ENCODE measurements at regions not wholly inside any gene's neighbourhood (a gene's known extent, or its start where the extent isn't known, plus 50 kb on each side); places are given as distances from the start of the nearest gene placed in this dataset.
"Not testable (repeated sequence)": the region's sequence is repeated elsewhere in the genome, so short reads cannot be mapped to it uniquely, and the experiment has no call there.

DNA sequence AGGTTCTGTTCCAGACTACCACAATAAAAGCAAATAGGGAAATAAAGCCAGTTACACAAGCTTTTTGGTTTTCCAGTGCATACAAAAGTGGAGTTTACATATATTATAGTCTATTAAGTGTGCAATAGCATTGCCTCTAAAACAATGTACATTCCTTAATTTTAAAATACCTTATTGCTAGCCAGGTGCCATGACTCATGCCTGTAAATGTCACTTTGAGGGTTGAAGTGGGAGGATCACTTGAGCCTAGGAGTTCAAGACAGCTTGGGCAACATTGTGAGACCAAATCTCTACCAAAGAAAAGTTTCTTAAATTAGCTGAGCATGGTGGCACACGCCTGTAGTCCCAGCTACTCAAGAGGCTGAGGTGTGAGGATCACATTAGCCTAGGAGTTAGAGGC, 52.9 kb upstream of the IMP4 start:
- Mint-ChIP-seq H3K9me3 (no peaks in the 10 kb centered on the region), H3K27ac (ENCODE audit: low read depth) (no peak overlapping the region), H3K4me1 (no peaks in the 10 kb centered on the region), H3K36me3 (ENCODE audit: insufficient read depth) (no peaks in the 10 kb centered on the region), H3K4me3 (no peak overlapping the region), H3K27me3 (peaks cover 39% of the 10 kb centered on the region)
- DNase-seq (ENCODE audit: low spot score in 2 of 2) (no peak), ATAC-seq (replicated peaks; ENCODE audit: extremely low read depth, poor library complexity, severe bottlenecking) (no peak)

GRCh38 chr2:130288467-130289403, 54.0 kb upstream of the IMP4 start:
- DNase-seq (ENCODE audit: low spot score in 2 of 2) (no peak), ATAC-seq (replicated peaks; ENCODE audit: extremely low read depth, poor library complexity, severe bottlenecking) (no peak)
- peaks cover 29% of the 10 kb centered on the region for H3K27me3 Mint-ChIP-seq
- H3K9me3 Mint-ChIP-seq = no peaks in the 10 kb centered on the region
- H3K4me3 Mint-ChIP-seq = no peak overlapping the region
- H3K36me3 Mint-ChIP-seq (ENCODE audit: insufficient read depth) = no peaks in the 10 kb centered on the region
- H3K4me1 Mint-ChIP-seq = no peaks in the 10 kb centered on the region
- H3K27ac Mint-ChIP-seq (ENCODE audit: low read depth) = no peak overlapping the region

DNA sequence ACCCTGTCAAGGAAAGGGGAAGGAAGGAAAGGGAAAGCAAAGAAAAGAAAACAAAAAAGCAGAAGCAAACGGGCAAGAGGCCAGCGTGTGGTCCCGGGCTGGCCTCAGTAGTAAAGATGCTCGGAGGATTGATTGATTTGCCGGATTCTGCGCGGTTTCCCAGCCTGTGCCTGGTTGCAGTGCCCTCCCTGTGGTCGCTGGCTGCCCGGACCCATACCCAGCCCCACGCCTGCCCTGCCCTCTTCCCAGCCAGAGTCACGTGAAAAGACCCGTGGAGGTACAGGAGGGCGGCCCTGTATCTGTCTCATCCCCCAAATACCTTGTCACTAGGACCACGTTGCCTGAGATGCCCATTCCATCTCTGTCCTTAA, 55.1 kb upstream of the IMP4 start:
- no peak for ATAC-seq (replicated peaks; ENCODE audit: extremely low read depth, poor library complexity, severe bottlenecking)
- DNase-seq (ENCODE audit: low spot score in 2 of 2) = no peak
- Mint-ChIP-seq H3K9me3 (no peaks in the 10 kb centered on the region), H3K4me1 (no peaks in the 10 kb centered on the region), H3K27me3 (peaks cover 19% of the 10 kb centered on the region), H3K36me3 (ENCODE audit: insufficient read depth) (no peaks in the 10 kb centered on the region), H3K4me3 (no peak overlapping the region), H3K27ac (ENCODE audit: low read depth) (no peak overlapping the region)

DNA sequence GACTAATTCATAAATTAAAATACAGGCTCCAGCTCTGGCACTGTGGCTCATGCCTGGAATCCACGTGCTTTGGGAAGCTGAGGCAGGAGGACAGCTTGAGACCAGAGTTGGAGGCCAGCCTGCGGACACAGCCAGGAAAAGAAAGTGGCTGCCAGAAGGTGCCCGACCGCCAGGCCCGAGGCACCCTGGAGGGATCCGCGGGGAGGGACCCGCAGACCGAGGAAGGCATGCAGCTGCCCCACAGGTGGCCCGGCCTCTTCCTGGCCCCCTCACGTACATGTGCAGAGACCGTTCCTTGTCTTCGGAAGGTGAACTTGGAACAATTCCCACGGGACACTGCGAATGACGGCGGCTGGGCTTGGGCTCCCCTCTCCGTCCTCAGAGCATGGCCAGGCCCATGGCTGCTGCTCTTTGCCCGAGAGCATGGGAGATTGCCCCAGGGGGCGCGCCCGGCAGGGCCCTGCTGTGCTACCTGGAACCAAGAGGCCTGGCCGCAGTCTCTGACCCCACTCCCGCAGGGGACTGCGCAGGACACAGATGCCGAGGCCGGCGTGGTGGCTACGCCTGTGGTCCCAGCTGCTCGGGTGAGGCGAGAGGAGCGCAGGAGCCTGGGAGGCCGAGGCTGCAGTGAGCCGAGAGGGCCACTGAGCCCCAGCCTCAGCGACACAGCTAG, 55.6 kb upstream of the IMP4 start:
- H3K27ac Mint-ChIP-seq (ENCODE audit: low read depth) = no peak overlapping the region
- H3K4me3 Mint-ChIP-seq = no peak overlapping the region
- no peaks in the 10 kb centered on the region for H3K4me1 Mint-ChIP-seq
- H3K27me3 Mint-ChIP-seq = peaks cover 14% of the 10 kb centered on the region
- no peaks in the 10 kb centered on the region for H3K9me3 Mint-ChIP-seq
- DNase-seq (ENCODE audit: low spot score in 2 of 2) (no peak), ATAC-seq (replicated peaks; ENCODE audit: extremely low read depth, poor library complexity, severe bottlenecking) (no peak)
- H3K36me3 Mint-ChIP-seq (ENCODE audit: insufficient read depth) = no peaks in the 10 kb centered on the region

GRCh38 chr2:130283341-130283869, 59.3 kb upstream of the IMP4 start:
- DNase-seq (ENCODE audit: low spot score in 2 of 2); H3K36me3 Mint-ChIP-seq (ENCODE audit: insufficient read depth); ATAC-seq (replicated peaks; ENCODE audit: extremely low read depth, poor library complexity, severe bottlenecking); H3K9me3 Mint-ChIP-seq; H3K27ac Mint-ChIP-seq (ENCODE audit: low read depth); H3K4me3 Mint-ChIP-seq; H3K4me1 Mint-ChIP-seq: not testable (repeated sequence)
- peaks cover 12% of the 10 kb centered on the region for H3K27me3 Mint-ChIP-seq

DNA sequence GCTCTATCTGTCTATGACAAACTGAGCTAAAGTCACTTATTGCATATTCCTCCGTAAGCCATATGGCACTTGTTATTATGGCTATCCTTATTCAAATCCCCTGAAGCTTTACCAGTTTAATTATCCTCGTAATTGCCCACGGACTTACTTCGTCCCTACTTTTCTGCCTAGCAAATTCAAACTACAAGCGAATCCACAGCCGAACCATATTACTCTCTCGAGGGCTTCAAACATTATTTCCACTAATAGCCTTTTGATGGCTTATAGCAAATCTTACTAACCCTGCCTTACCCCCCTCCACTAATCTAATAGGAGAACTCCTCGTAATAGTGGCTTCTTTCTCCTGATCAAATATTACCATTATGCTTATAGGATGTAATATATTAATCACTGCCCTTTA, 63.1 kb upstream of the IMP4 start:
- not testable (repeated sequence) for H3K4me1 Mint-ChIP-seq; H3K4me3 Mint-ChIP-seq; H3K27ac Mint-ChIP-seq (ENCODE audit: low read depth); H3K36me3 Mint-ChIP-seq (ENCODE audit: insufficient read depth); DNase-seq (ENCODE audit: low spot score in 2 of 2); H3K27me3 Mint-ChIP-seq; H3K9me3 Mint-ChIP-seq; ATAC-seq (replicated peaks; ENCODE audit: extremely low read depth, poor library complexity, severe bottlenecking)

DNA sequence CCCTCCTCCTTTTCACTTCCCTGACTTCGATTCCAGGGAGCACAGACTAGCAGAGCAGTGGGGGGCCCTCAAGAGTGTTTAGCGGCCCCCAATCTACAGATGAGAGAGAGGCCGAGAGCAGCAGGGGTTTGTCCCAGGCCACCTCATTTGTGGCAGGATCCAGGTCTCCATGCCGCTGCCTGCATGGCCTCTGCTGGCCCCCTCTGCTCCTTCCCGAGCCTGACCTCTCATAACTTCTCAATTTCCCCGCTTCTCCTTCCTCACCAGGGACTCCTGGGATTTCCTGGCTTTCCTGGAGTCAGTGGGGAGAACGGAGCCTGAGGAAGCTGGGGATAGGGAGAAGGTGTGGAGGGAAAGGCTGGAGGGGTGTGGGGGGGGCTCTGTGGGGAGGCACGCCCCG, 70.1 kb upstream of the TUBA3E start:
- ATAC-seq (replicated peaks; ENCODE audit: extremely low read depth, poor library complexity, severe bottlenecking); H3K36me3 Mint-ChIP-seq (ENCODE audit: insufficient read depth); DNase-seq (ENCODE audit: low spot score in 2 of 2); H3K4me1 Mint-ChIP-seq; H3K9me3 Mint-ChIP-seq; H3K27ac Mint-ChIP-seq (ENCODE audit: low read depth); H3K4me3 Mint-ChIP-seq: not testable (repeated sequence)
- H3K27me3 Mint-ChIP-seq = peaks cover 19% of the 10 kb centered on the region

GRCh38 chr2:130267572-130267971, 69.3 kb upstream of the TUBA3E start:
- ATAC-seq (replicated peaks; ENCODE audit: extremely low read depth, poor library complexity, severe bottlenecking); H3K36me3 Mint-ChIP-seq (ENCODE audit: insufficient read depth); H3K4me1 Mint-ChIP-seq; H3K4me3 Mint-ChIP-seq; H3K9me3 Mint-ChIP-seq; DNase-seq (ENCODE audit: low spot score in 2 of 2): not testable (repeated sequence)
- Mint-ChIP-seq H3K27me3 (peaks cover 27% of the 10 kb centered on the region), H3K27ac (ENCODE audit: low read depth) (peak overlapping the region; percentile 44)

GRCh38 chr2:130266836-130267235, 68.6 kb upstream of the TUBA3E start:
- not testable (repeated sequence) for H3K36me3 Mint-ChIP-seq (ENCODE audit: insufficient read depth); ATAC-seq (replicated peaks; ENCODE audit: extremely low read depth, poor library complexity, severe bottlenecking); DNase-seq (ENCODE audit: low spot score in 2 of 2); H3K4me1 Mint-ChIP-seq; H3K27ac Mint-ChIP-seq (ENCODE audit: low read depth); H3K4me3 Mint-ChIP-seq; H3K9me3 Mint-ChIP-seq
- peaks cover 34% of the 10 kb centered on the region for H3K27me3 Mint-ChIP-seq

GRCh38 chr2:130265570-130266247, 67.5 kb upstream of the TUBA3E start:
- H3K9me3 Mint-ChIP-seq; H3K27ac Mint-ChIP-seq (ENCODE audit: low read depth); H3K36me3 Mint-ChIP-seq (ENCODE audit: insufficient read depth); DNase-seq (ENCODE audit: low spot score in 2 of 2); ATAC-seq (replicated peaks; ENCODE audit: extremely low read depth, poor library complexity, severe bottlenecking); H3K4me3 Mint-ChIP-seq; H3K4me1 Mint-ChIP-seq: not testable (repeated sequence)
- peaks cover 45% of the 10 kb centered on the region for H3K27me3 Mint-ChIP-seq

GRCh38 chr2:130264901-130265320, 66.7 kb upstream of the TUBA3E start:
- H3K9me3 Mint-ChIP-seq; H3K27ac Mint-ChIP-seq (ENCODE audit: low read depth); H3K36me3 Mint-ChIP-seq (ENCODE audit: insufficient read depth); ATAC-seq (replicated peaks; ENCODE audit: extremely low read depth, poor library complexity, severe bottlenecking); H3K4me3 Mint-ChIP-seq; DNase-seq (ENCODE audit: low spot score in 2 of 2); H3K4me1 Mint-ChIP-seq: not testable (repeated sequence)
- H3K27me3 Mint-ChIP-seq = peaks cover 47% of the 10 kb centered on the region

DNA sequence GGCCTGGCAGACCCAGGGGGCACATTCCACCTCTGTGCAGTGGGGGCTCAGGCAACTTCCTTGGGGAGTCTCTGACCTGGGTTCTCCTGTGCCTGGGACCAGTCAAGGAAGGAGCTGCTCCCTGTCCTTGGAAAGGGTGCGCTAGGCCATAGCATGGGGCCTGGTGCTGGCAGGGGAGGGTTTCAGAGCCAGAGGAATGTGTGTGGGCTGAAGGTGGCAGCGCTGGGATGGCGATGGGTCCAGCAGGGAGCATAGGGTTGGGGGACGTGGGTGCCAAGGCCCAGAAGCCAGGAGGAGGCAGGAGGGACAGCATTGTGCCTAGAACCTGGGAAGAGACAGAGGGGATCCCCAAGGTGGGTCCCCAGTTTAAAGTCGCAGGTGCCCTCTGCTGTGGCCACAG, 66.3 kb upstream of the TUBA3E start:
- no peak for ATAC-seq (replicated peaks; ENCODE audit: extremely low read depth, poor library complexity, severe bottlenecking)
- no peaks in the 10 kb centered on the region for H3K36me3 Mint-ChIP-seq (ENCODE audit: insufficient read depth)
- no peaks in the 10 kb centered on the region for H3K9me3 Mint-ChIP-seq
- no peak for DNase-seq (ENCODE audit: low spot score in 2 of 2)
- no peaks in the 10 kb centered on the region for H3K4me1 Mint-ChIP-seq
- no peak overlapping the region for H3K4me3 Mint-ChIP-seq
- H3K27ac Mint-ChIP-seq (ENCODE audit: low read depth) = no peak overlapping the region
- H3K27me3 Mint-ChIP-seq = peaks cover 52% of the 10 kb centered on the region

All from central memory CD8-positive, alpha-beta T cell (primary cell).